ENCODE measurements at regions not wholly inside any gene's neighbourhood (a gene's known extent, or its start where the extent isn't known, plus 50 kb on each side); places are given as distances from the start of the nearest gene placed in this dataset.

DNA sequence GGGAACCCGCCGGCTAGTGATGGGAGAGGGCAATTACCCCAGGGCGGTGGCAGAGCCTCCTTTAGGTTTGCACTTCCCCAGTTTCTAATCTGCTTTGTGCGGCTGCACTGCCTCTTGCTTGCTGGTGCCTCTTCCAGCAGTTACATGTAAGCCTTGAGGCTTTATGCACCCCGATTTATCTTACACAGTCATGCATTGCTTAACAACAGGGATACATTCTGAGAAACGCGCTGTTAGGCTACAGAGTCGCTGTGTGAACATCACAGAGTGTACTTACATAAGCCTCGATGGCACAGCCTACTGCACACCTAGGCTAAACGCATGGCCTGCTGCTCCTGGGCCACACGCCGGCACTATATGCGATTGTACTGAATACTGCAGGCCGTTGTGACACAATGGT, 155.6 kb upstream of the MKI67 start:
- H3K27ac ChIP-seq = no peak overlapping the region
- intact Hi-C loops (cut with DNase I) = no loop called here
- H3K27me3 ChIP-seq = peaks cover 47% of the 10 kb centered on the region
- ATAC-seq = no peak
- TF ChIP-seq, protein P1, sequence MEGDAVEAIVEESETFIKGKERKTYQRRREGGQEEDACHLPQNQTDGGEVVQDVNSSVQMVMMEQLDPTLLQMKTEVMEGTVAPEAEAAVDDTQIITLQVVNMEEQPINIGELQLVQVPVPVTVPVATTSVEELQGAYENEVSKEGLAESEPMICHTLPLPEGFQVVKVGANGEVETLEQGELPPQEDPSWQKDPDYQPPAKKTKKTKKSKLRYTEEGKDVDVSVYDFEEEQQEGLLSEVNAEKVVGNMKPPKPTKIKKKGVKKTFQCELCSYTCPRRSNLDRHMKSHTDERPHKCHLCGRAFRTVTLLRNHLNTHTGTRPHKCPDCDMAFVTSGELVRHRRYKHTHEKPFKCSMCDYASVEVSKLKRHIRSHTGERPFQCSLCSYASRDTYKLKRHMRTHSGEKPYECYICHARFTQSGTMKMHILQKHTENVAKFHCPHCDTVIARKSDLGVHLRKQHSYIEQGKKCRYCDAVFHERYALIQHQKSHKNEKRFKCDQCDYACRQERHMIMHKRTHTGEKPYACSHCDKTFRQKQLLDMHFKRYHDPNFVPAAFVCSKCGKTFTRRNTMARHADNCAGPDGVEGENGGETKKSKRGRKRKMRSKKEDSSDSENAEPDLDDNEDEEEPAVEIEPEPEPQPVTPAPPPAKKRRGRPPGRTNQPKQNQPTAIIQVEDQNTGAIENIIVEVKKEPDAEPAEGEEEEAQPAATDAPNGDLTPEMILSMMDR (IDR thresholded peaks at IDR 0.05) = no peak
- H3K4me1 ChIP-seq = no peaks in the 10 kb centered on the region
- H3K4me3 ChIP-seq = no peak overlapping the region
- H3K36me3 ChIP-seq = no peaks in the 10 kb centered on the region
- no peaks in the 10 kb centered on the region for H3K9me3 ChIP-seq
- DNase-seq = no peak

DNA sequence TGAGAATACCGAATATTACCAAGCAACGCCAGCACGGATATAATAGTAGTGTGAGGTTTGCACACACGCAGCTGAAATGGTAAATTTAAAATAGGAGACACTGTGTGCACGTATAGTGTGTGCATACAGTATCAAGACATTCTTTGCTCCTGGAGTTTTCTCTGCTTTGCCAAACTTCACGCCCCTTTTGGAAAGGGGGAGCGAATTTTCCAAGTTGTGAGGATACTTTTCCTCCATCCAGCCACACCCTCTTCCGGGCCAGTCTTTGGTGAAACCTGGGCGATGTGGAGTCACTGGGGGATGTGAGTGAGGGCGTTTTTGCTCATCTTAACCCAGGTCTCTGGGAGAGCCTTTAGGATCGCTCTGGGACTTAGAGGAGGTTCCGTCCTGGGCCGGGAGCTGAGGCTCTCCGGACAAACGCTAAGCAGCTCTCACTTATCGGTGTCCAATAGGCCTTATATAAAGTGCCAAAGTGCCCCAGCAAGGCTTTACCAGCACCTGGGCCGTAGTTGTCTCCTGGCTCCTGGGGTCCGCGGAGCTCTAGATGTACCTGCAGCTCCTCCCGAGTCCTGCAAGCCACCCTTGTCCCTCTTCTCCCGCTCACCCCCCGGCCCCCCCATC, 160.0 kb upstream of the MKI67 start:
- Histone ChIP-seq H3K9me3 (no peaks in the 10 kb centered on the region), H3K27me3 (peaks cover 50% of the 10 kb centered on the region), H3K4me3 (no peak overlapping the region), H3K36me3 (no peaks in the 10 kb centered on the region), H3K4me1 (no peaks in the 10 kb centered on the region), H3K27ac (no peak overlapping the region)
- DNase-seq = no peak
- TF ChIP-seq, protein P1 (IDR thresholded peaks at IDR 0.05) = no peak
- ATAC-seq = no peak
- intact Hi-C loops (cut with DNase I) = no loop called here

DNA sequence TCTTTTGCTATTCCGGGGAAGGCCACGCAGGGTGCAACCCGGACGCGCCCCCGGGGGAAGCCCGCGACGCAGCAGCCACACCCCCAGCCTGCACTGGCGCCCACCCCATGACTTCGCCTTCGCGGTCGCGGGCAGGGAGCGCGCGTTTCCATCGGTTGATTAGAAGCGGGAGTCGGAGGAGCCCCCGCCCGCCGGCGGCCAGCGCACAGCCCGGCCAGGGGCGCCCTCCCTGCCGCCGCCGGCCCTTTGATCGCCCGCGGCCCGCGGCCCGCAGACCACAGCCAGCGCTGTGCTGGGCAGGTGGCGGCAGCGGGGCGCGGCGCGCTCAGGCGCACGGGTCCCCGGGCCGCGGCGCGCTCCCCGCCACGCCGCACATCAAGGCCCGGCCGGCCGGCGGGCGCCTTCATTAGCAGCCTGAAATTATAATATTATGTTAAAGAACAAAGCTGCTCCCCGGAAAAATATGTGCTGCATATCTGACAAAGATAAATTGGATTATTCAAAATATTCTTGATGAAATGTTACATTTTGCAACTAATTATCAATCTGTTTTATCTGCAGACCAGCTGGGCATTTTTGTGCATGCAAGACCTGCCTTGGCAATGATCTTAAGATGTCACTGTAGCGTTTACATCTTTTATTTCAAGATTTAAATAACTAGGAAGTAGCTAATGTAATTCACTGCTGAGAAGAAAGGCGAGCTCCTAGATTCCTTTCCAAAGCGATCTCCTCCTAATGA, 160.7 kb upstream of the MKI67 start:
- no peaks in the 10 kb centered on the region for H3K4me1 ChIP-seq
- TF ChIP-seq, protein P1 (IDR thresholded peaks at IDR 0.05) = no peak
- DNase-seq (no peak), ATAC-seq (no peak)
- no peak overlapping the region for H3K27ac ChIP-seq
- H3K9me3 ChIP-seq = no peaks in the 10 kb centered on the region
- intact Hi-C loops (cut with DNase I) = no loop called here
- peaks cover 50% of the 10 kb centered on the region for H3K27me3 ChIP-seq
- H3K4me3 ChIP-seq = no peak overlapping the region
- H3K36me3 ChIP-seq = no peaks in the 10 kb centered on the region

DNA sequence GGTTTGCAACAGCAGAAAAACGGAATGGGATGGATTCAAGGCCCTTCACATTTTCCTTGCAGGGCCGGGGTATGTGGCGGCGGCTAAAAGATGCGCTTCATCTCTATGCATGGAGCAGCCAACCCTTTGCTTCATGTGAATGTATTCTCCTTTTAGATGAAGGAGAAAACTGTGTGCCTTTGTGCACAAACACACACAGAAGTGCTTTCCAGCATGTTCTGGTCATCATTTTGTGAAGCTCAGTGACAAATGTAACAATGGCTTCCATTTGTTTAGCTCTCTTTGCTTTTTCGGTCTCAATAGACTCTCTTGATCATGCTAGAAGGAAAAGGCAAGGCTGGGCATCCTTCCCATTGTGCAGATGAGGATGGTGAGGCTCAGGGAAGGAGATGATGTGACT, 161.7 kb upstream of the MKI67 start:
- ATAC-seq = no peak
- no peaks in the 10 kb centered on the region for H3K4me1 ChIP-seq

DNA sequence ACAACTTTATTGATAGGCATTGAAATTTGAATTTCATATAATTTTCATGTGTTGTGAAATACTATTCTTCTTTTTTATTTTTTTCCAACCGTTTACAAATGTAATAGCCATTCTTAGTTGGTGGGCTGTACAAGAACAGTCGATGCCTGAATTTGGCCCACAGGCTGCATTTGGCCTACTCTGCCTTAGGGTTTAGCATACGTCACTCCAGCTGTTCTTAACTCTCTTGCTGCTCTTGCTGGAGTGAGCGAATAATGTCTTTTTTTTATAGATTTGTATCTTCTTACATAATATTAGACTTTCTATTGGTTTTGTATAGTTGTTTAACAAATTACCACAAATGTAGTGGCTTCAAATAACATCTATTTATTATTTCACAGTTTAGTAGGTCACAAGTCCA, 163.4 kb upstream of the MKI67 start:
- TF ChIP-seq, protein P1 (IDR thresholded peaks at IDR 0.05) = no peak
- Histone ChIP-seq H3K9me3 (no peaks in the 10 kb centered on the region), H3K4me1 (no peaks in the 10 kb centered on the region), H3K4me3 (no peak overlapping the region), H3K36me3 (no peaks in the 10 kb centered on the region), H3K27ac (no peak overlapping the region), H3K27me3 (peaks cover 45% of the 10 kb centered on the region)
- ATAC-seq = no peak
- intact Hi-C loops (cut with DNase I) = no loop called here
- no peak for DNase-seq

More for the DNA sequence above, 161.7 kb upstream of the MKI67 start:
- intact Hi-C loops (cut with DNase I) = no loop called here
- no peak for DNase-seq
- no peaks in the 10 kb centered on the region for H3K36me3 ChIP-seq
- H3K9me3 ChIP-seq = no peaks in the 10 kb centered on the region
- H3K27me3 ChIP-seq = peaks cover 50% of the 10 kb centered on the region
- H3K4me3 ChIP-seq = no peak overlapping the region
- TF ChIP-seq, protein P1 (IDR thresholded peaks at IDR 0.05) = no peak
- H3K27ac ChIP-seq = no peak overlapping the region
